ENCODE measurements at regions not wholly inside any gene's neighbourhood (a gene's known extent, or its start where the extent isn't known, plus 50 kb on each side); places are given as distances from the start of the nearest gene placed in this dataset.

- Histone ChIP-seq H3K27me3 (no peaks in the 10 kb centered on the region), H3K4me1 (no peaks in the 10 kb centered on the region), H3K27ac (no peak overlapping the region), H3K9me3 (no peaks in the 10 kb centered on the region), H3K4me3 (no peak overlapping the region), H3K36me3 (no peaks in the 10 kb centered on the region)
- TF ChIP-seq POLR2A (IDR thresholded peaks at IDR 0.05) (no peak), POLR2AphosphoS5 (IDR thresholded peaks at IDR 0.05) (no peak), EP300 (IDR thresholded peaks at IDR 0.05) (no peak)
- TF ChIP-seq, protein P1, sequence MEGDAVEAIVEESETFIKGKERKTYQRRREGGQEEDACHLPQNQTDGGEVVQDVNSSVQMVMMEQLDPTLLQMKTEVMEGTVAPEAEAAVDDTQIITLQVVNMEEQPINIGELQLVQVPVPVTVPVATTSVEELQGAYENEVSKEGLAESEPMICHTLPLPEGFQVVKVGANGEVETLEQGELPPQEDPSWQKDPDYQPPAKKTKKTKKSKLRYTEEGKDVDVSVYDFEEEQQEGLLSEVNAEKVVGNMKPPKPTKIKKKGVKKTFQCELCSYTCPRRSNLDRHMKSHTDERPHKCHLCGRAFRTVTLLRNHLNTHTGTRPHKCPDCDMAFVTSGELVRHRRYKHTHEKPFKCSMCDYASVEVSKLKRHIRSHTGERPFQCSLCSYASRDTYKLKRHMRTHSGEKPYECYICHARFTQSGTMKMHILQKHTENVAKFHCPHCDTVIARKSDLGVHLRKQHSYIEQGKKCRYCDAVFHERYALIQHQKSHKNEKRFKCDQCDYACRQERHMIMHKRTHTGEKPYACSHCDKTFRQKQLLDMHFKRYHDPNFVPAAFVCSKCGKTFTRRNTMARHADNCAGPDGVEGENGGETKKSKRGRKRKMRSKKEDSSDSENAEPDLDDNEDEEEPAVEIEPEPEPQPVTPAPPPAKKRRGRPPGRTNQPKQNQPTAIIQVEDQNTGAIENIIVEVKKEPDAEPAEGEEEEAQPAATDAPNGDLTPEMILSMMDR (IDR thresholded peaks at IDR 0.05) = no peak
- ATAC-seq = no peak
Measured at GRCh38 chr3:55343486-55344357, 143.4 kb downstream of the WNT5A start.

- Histone ChIP-seq H3K9me3 (no peaks in the 10 kb centered on the region), H3K27ac (no peak overlapping the region), H3K36me3 (no peaks in the 10 kb centered on the region), H3K4me1 (no peaks in the 10 kb centered on the region), H3K4me3 (no peak overlapping the region), H3K27me3 (no peaks in the 10 kb centered on the region)
- 66 to 75% methylated on average over 3 of the region's 3 CpGs for WGBS, 2 donors (ENCODE audit: low coverage in 1 of 2)
- ATAC-seq = no peak
- no peak for TF ChIP-seq POLR2A (IDR thresholded peaks at IDR 0.05)
- TF ChIP-seq EP300 (IDR thresholded peaks at IDR 0.05) = no peak
- TF ChIP-seq, protein P1 (IDR thresholded peaks at IDR 0.05) = no peak
- TF ChIP-seq POLR2AphosphoS5 (IDR thresholded peaks at IDR 0.05) = no peak
Measured at GRCh38 chr3:55341502-55342031, 145.5 kb downstream of the WNT5A start.

DNA sequence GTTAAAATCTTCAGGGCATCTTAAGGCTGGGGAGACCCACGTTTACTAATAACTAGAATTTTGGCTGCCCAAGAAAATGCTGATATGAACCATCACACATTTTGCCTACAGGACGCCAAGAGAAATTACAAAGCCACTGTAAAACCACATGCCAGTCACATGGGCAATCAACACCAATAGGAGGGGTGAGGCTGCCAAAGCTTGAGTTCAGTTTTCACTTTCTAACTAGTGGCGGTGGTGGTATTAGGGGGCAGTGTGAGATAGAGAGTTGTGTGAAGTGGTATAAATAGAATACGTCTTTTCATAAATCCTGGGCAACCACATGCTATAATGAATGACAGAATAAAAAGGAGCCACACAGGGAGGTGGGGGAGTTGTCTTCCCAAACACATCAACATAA lies 147.3 kb downstream of the WNT5A start:
- Histone ChIP-seq H3K27me3 (no peaks in the 10 kb centered on the region), H3K4me1 (no peaks in the 10 kb centered on the region), H3K36me3 (no peaks in the 10 kb centered on the region), H3K27ac (no peak overlapping the region), H3K4me3 (no peak overlapping the region), H3K9me3 (no peaks in the 10 kb centered on the region)
- no peak for ATAC-seq
- 92 to 93% methylated on average over 3 to 4 of the region's 4 CpGs for WGBS, 2 donors (ENCODE audit: low coverage in 1 of 2)
- TF ChIP-seq POLR2AphosphoS5 (IDR thresholded peaks at IDR 0.05) (no peak), EP300 (IDR thresholded peaks at IDR 0.05) (no peak), POLR2A (IDR thresholded peaks at IDR 0.05) (no peak)
- TF ChIP-seq, protein P1 (IDR thresholded peaks at IDR 0.05) = no peak

DNA sequence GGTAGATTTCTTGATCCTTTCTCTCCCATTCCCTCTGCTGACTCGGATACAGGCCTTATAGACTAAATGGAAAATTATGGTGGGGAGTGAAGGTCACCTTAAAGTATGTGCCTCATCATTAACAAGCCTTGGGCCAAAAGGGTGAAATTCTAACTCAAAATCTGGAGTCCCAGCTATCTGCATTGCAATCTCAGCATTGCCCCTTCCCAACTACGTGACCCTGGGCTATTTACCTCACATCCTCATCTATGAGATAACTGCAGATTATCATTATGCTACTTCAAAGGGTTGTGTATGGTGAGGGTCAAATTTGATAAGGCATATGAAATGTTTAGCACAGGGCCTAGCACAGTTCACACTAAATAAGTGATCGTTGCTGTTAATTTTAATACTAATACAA lies 147.7 kb downstream of the WNT5A start:
- H3K27me3 ChIP-seq = no peaks in the 10 kb centered on the region
- WGBS, 2 donors (ENCODE audit: low coverage in 1 of 2) = 83 to 91% methylated on average over 2 to 3 of the region's 3 CpGs
- no peak overlapping the region for H3K27ac ChIP-seq
- no peak for TF ChIP-seq EP300 (IDR thresholded peaks at IDR 0.05)
- no peaks in the 10 kb centered on the region for H3K4me1 ChIP-seq
- H3K36me3 ChIP-seq = no peaks in the 10 kb centered on the region
- no peaks in the 10 kb centered on the region for H3K9me3 ChIP-seq
- no peak for ATAC-seq
- no peak overlapping the region for H3K4me3 ChIP-seq

- H3K27me3 ChIP-seq = no peaks in the 10 kb centered on the region
- ATAC-seq = no peak
- WGBS, 2 donors (ENCODE audit: low coverage in 1 of 2) = 61 to 81% methylated on average over 4 to 10 of the region's 10 CpGs
- no peak overlapping the region for H3K27ac ChIP-seq
- H3K9me3 ChIP-seq = no peaks in the 10 kb centered on the region
- H3K36me3 ChIP-seq = no peaks in the 10 kb centered on the region
- no peak for TF ChIP-seq POLR2A (IDR thresholded peaks at IDR 0.05)
- TF ChIP-seq EP300 (IDR thresholded peaks at IDR 0.05) = no peak
- TF ChIP-seq POLR2AphosphoS5 (IDR thresholded peaks at IDR 0.05) = no peak
- TF ChIP-seq, protein P1 (IDR thresholded peaks at IDR 0.05) = no peak
- H3K4me3 ChIP-seq = no peak overlapping the region
- no peaks in the 10 kb centered on the region for H3K4me1 ChIP-seq
Measured at GRCh38 chr3:55337641-55338180, 149.4 kb downstream of the WNT5A start.
